Calu3 (cell line): ENCODE measurements at regions not wholly inside any gene's neighbourhood (a gene's known extent, or its start where the extent isn't known, plus 50 kb on each side); places are given as distances from the start of the nearest gene placed in this dataset.
A peak's percentile ranks its signal among the peaks of the same experiment; 100 is the strongest.
"Not testable (repeated sequence)": the region's sequence is repeated elsewhere in the genome, so short reads cannot be mapped to it uniquely, and the experiment has no call there.

ENCODE experiments used
- BruUV-seq: library from RNA; stranded (reverse); fragments of 400-500 nt; replicated peaks from 2 replicates; lab custom pipeline; 2021; lab: Mats Ljungman, UMichigan
- CTCF ChIA-PET: fragments of 300-600 bp; sonication (Branson Sonifier 250); formaldehyde crosslinking; loops from one replicate; lab custom pipeline; 2022; ENCODE audit warnings: antibody characterized with exemption; lab: Charles Lee
- DNase-seq: peaks from one replicate; pipeline ENCODE4 v3.0.0; 2022
- H3K27ac Mint-ChIP-seq: one replicate; pipeline ENCODE4 v1.8.0; 2022; ENCODE audit warnings: mixed read lengths; ENCODE audit not compliant: unreplicated experiment
- H3K27me3 Mint-ChIP-seq: one replicate; pipeline ENCODE4 v1.8.0; 2022; ENCODE audit warnings: mixed read lengths; ENCODE audit not compliant: unreplicated experiment
- H3K36me3 Mint-ChIP-seq: one replicate; pipeline ENCODE4 v1.8.0; 2022; ENCODE audit warnings: mild to moderate bottlenecking, moderate library complexity, mixed read lengths; ENCODE audit not compliant: insufficient read depth, unreplicated experiment
- H3K4me1 Mint-ChIP-seq: one replicate; pipeline ENCODE4 v1.8.0; 2022; ENCODE audit warnings: mild to moderate bottlenecking, low read depth, mixed read lengths; ENCODE audit not compliant: unreplicated experiment
- H3K4me3 Mint-ChIP-seq: one replicate; pipeline ENCODE4 v1.8.0; 2022; ENCODE audit warnings: mild to moderate bottlenecking, low read depth, moderate library complexity, mixed read lengths; ENCODE audit not compliant: unreplicated experiment
- H3K9me3 Mint-ChIP-seq: one replicate; pipeline ENCODE4 v1.8.0; 2022; ENCODE audit warnings: low read depth, mixed read lengths; ENCODE audit not compliant: unreplicated experiment
- CTCF ChIP-seq: fragments of 200-600 bp; IDR thresholded peaks from one replicate; pipeline ENCODE4 v1.8.0; 2022; ENCODE audit warnings: antibody characterized with exemption; ENCODE audit not compliant: unreplicated experiment
- intact Hi-C: fragments of 100-400 bp; cut with micrococcal nuclease; formaldehyde crosslinking; loops from one replicate; pipeline ENCODE4 v1.10.0; 2022; ENCODE audit not compliant: unreplicated experiment

GRCh38 chr5:69007726-69008368 is 86.0 kb upstream of the SLC30A5 start:
- intact Hi-C loops, result loop anchor here (1.0 kb wide), 1 partner anchor 720 kb away; no protein-coding TSS in a partner anchor
- Mint-ChIP-seq H3K27ac (no peak overlapping the region), H3K9me3 (no peaks in the 10 kb centered on the region), H3K4me3 (no peak overlapping the region), H3K36me3 (no peaks in the 10 kb centered on the region), H3K4me1 (no peaks in the 10 kb centered on the region), H3K27me3 (peaks cover 14% of the 10 kb centered on the region)
- TF ChIP-seq CTCF, result peak; percentile 80
- BruUV-seq, result no TSS peak
- peak; percentile 85 for DNase-seq
- CTCF ChIA-PET, result no interaction called here

GRCh38 chr5:69010476-69010875 is 83.3 kb upstream of the SLC30A5 start:
- BruUV-seq, result no TSS peak
- no peak for TF ChIP-seq CTCF
- DNase-seq, result no peak
- intact Hi-C loops, result no loop called here
- Mint-ChIP-seq H3K36me3 (no peaks in the 10 kb centered on the region), H3K4me3 (no peak overlapping the region), H3K27me3 (peaks cover 38% of the 10 kb centered on the region), H3K9me3 (peaks cover 4% of the 10 kb centered on the region), H3K27ac (no peak overlapping the region), H3K4me1 (no peaks in the 10 kb centered on the region)
- CTCF ChIA-PET, result interaction anchor here (0.6 kb wide), 1 partner anchor 496 kb away, joined by 3 read pairs; no protein-coding TSS in a partner anchor

- no peak for DNase-seq
- Mint-ChIP-seq H3K27me3 (peaks cover 26% of the 10 kb centered on the region), H3K27ac (no peak overlapping the region), H3K9me3 (peaks cover 4% of the 10 kb centered on the region), H3K4me3 (no peak overlapping the region), H3K36me3 (no peaks in the 10 kb centered on the region), H3K4me1 (no peaks in the 10 kb centered on the region)
- BruUV-seq, result no TSS peak
- no peak for TF ChIP-seq CTCF
- intact Hi-C loops, result no loop called here
- CTCF ChIA-PET, result interaction anchor here (1.1 kb wide), 1 partner anchor 17 kb away, joined by 3 read pairs; no protein-coding TSS in a partner anchor
Observed at GRCh38 chr5:69011910-69012309, 81.9 kb upstream of the SLC30A5 start.

- peaks cover 41% of the 10 kb centered on the region for H3K27me3 Mint-ChIP-seq
- no peak for TF ChIP-seq CTCF
- no peaks in the 10 kb centered on the region for H3K36me3 Mint-ChIP-seq
- H3K4me3 Mint-ChIP-seq, result no peak overlapping the region
- no peak for DNase-seq
- H3K27ac Mint-ChIP-seq, result no peak overlapping the region
- no TSS peak for BruUV-seq
- H3K9me3 Mint-ChIP-seq, result peaks cover 4% of the 10 kb centered on the region
- no peaks in the 10 kb centered on the region for H3K4me1 Mint-ChIP-seq
- intact Hi-C loops, result no loop called here
- CTCF ChIA-PET, result no interaction called here
Observed at GRCh38 chr5:69013481-69013880, 80.3 kb upstream of the SLC30A5 start.

- H3K36me3 Mint-ChIP-seq, H3K4me3 Mint-ChIP-seq, H3K4me1 Mint-ChIP-seq, CTCF ChIA-PET, H3K27ac Mint-ChIP-seq, H3K9me3 Mint-ChIP-seq, BruUV-seq, intact Hi-C loops, DNase-seq: not testable (repeated sequence)
- H3K27me3 Mint-ChIP-seq, result peaks cover 45% of the 10 kb centered on the region
Observed at GRCh38 chr5:69014007-69014406, 79.8 kb upstream of the SLC30A5 start.
